GM12874 (cell line): ENCODE measurements at regions not wholly inside any gene's neighbourhood (a gene's known extent, or its start where the extent isn't known, plus 50 kb on each side); places are given as distances from the start of the nearest gene placed in this dataset.

ENCODE experiments used
- TF ChIP-seq, protein P1 (sequence below): IDR thresholded peaks from 2 replicates; pipeline ENCODE4 v1.5.1; 2011; ENCODE audit warnings: low read depth, mild to moderate bottlenecking, control low read depth, low read length, moderate library complexity; ENCODE audit not compliant: insufficient read depth

DNA sequence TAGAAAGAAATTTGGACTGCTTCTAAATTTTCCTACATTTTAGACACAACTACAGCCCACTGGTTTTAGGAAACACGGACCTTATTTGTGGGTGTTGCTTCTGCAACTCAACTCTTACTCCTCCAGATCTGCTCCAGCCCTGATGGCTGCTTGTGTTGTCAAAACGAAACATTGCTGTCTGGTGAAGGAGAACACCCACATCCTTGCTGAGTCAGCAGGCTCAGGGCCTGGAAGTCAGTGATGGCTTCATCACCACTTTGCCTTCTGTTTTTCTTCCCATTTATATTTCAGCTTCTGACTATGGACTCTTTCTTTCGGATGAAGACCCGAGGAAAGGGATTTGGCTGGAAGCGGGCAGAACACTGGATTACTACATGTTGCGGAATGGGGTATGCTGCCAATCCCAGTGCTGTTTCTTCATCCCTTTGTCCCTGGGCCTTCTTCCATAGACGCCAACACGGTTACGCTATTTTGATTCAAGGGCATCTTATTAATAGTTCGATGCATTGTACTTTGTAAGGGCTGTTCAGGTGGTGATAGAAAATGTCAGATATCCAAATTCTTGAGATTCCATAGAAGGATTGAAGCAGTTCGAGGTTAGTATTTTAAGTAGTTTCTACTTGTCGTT is 392.6 kb upstream of the TPM1 start:
- TF ChIP-seq, protein P1, sequence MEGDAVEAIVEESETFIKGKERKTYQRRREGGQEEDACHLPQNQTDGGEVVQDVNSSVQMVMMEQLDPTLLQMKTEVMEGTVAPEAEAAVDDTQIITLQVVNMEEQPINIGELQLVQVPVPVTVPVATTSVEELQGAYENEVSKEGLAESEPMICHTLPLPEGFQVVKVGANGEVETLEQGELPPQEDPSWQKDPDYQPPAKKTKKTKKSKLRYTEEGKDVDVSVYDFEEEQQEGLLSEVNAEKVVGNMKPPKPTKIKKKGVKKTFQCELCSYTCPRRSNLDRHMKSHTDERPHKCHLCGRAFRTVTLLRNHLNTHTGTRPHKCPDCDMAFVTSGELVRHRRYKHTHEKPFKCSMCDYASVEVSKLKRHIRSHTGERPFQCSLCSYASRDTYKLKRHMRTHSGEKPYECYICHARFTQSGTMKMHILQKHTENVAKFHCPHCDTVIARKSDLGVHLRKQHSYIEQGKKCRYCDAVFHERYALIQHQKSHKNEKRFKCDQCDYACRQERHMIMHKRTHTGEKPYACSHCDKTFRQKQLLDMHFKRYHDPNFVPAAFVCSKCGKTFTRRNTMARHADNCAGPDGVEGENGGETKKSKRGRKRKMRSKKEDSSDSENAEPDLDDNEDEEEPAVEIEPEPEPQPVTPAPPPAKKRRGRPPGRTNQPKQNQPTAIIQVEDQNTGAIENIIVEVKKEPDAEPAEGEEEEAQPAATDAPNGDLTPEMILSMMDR = no peak

DNA sequence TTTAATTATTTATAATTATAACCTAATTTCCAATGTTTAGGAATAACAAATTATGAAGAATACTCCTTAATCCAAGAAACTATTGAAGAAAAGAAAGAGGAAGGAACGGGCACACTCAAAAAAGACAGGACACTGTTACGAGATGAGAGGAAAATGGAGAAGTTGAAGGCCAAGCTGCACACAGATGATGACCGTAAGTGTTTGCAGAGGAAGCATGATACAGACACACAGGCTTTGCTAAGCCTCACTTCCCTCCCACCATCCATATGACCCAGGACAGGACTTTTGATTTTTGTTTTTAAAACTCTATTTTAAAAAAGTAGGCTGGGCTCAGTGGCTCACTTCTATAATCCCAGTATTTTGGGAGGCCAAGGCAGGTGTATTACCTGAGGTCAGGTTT is 389.4 kb upstream of the TPM1 start:
- TF ChIP-seq, protein P1 = no peak

DNA sequence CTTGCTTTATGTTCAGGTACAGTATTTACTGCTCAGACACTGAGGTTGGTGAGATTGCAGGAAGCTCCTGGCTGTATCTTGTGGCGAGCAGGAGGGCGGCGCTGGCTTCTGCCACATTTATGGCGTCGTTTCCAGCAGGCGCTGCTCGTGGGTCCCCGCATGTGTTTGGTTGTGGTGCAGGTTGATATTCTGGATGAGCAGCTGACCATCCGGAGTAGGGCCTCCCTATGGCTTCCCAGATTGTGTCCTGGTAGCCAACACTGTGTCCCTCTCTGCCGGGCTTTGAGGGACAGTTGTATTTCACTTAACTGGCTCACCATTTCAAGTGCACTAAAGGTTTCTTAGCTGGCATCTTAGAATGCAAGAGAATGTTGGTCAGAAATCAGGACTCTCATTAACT is 386.5 kb upstream of the TPM1 start:
- TF ChIP-seq, protein P1 = no peak

DNA sequence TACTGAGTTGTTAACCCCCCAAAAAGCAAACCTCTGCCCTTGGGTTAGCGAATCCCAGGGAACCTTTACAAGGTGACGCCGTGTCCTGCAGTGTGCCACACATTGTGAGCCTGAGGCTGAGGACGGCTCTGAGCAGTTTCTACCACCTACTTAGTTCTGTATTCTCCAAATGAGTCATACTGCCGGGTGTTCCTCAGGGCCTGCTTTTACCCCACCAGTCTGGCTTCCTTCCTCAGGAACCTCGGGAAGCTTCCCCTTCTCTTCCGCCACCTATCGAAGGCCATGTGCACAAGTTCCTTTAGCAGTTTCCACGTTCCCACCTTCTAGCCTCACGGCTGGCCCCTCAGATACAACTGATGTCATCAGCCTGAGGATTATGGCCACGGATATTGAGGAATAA is 384.0 kb upstream of the TPM1 start:
- TF ChIP-seq, protein P1 = no peak

DNA sequence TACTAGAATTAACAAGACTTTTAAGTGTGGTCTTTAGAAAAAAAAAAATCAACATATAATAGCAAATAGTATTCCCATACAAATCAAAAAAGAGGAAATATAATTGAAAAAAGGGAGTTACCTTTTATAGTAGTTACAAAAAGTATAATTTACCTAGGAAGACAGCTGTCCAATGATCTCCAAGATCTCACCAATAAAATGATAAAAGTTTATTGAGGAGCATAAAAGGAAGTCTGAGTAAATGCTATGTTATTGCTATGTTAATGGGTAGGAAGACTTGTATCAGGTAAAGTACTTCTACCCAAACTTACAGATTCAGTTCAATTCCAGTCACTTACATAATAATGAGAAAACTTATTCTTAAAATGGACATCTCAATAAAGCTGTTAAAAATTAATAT is 379.0 kb upstream of the TPM1 start:
- TF ChIP-seq, protein P1 = no peak

DNA sequence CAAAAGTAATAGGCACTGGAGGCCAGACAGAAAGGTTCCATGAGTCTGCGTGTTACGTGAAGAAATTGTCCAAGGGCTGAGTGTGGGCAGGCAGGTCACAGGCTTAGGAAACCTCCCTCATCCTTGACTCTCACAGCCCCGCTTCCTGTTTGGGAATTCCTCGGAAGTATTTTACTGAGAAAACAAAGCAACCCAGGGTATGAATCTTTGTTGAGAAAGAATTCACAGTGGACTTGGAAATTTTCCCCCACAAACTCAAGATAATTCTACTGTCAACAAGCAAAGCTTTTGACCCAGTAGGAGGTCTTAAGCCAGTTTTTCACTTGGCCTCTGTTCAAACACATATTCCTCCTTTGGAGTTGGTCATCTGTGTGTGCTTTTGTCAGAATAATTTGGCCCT is 377.1 kb upstream of the TPM1 start:
- TF ChIP-seq, protein P1 = no peak

DNA sequence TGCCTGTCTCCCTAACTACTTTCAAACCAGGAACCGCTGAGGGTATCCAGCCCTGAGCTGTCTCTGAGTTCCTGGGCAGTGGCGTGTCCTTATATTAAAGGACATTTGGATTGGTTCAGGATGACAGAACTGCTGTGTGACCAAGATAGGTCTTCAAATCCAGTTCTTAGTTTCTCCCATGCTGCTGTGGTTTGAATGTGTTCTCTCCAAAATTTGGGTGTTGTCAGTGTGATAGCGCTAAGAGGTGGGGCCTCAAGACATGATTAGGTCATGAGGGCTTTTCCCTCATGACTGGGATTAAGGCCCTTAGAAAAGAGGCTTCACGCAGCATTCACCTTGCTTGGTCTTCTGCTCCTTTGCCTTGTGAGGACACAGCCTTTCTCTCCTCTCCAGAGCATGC is 376.5 kb upstream of the TPM1 start:
- TF ChIP-seq, protein P1 = no peak

DNA sequence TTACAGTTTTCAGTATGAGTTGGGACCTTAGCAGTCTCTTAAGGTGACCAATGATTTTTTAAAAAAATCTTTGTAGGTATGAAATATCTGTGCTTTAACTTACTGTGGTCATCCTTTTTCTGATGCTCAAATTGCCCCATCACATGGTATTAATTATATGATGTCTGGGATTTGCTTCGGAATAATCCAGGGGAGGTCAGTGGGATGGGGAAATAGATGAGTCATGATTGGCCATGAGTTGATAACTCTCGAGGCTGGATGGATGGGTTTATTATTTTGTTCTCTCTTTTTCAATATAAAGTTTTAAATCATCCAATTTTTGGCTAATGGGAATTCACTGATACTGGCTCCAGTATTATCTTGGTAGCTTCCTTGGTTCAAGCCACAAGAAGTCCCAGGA is 370.3 kb upstream of the TPM1 start:
- TF ChIP-seq, protein P1 = no peak
